K562 (cell line): ENCODE measurements at regions not wholly inside any gene's neighbourhood (a gene's known extent, or its start where the extent isn't known, plus 50 kb on each side); places are given as distances from the start of the nearest gene placed in this dataset.
A peak's percentile ranks its signal among the peaks of the same experiment; 100 is the strongest.

Source experiments
- CBX3 ChIP-seq, 2 experiments: IDR thresholded peaks; 1 replicate in 1 of 2; 2 replicates in 1 of 2; pipeline ENCODE4 v1.6.1; 2012; ENCODE audit warnings: inconsistent platforms in 2 of 2, low read length in 2 of 2, borderline replicate concordance in 1 of 2, control low read depth in 1 of 2
- E2F5 ChIP-seq: sonication (generic); formaldehyde crosslinking; IDR thresholded peaks from 2 replicates; pipeline ENCODE4 v1.8.0; 2022; ENCODE audit warnings: mild to moderate bottlenecking, missing genetic modification reagents
- HOXB6 ChIP-seq: fragments of 250-450 bp; sonication (Bioruptor Pico); IDR thresholded peaks from 2 replicates; pipeline ENCODE4 v1.5.1; 2022; ENCODE audit warnings: mild to moderate bottlenecking, borderline replicate concordance
- MED1 ChIP-seq: sonication (generic); formaldehyde crosslinking; IDR thresholded peaks from 2 replicates; pipeline ENCODE4 v1.8.1; 2023; ENCODE audit warnings: missing genetic modification reagents, borderline replicate concordance
- MEIS2 ChIP-seq: fragments of 450-650 bp; IDR thresholded peaks from 2 replicates; pipeline ENCODE4 v1.6.1; 2014; ENCODE audit warnings: mild to moderate bottlenecking; ENCODE audit not compliant: partially characterized antibody
- NCOA6 ChIP-seq: fragments of 450-650 bp; IDR thresholded peaks from 2 replicates; pipeline ENCODE4 v1.6.1; 2017; ENCODE audit warnings: mild to moderate bottlenecking
- PML ChIP-seq: IDR thresholded peaks from 2 replicates; pipeline ENCODE4 v1.6.1; 2012; ENCODE audit warnings: low read length, inconsistent platforms
- POLR2AphosphoS5 ChIP-seq: IDR thresholded peaks from 2 replicates; pipeline ENCODE4 v1.6.1; 2011; ENCODE audit warnings: mild to moderate bottlenecking, low read depth, low read length, moderate library complexity; ENCODE audit not compliant: control insufficient read depth, insufficient read depth
- ZFP30 ChIP-seq: fragments of 250-450 bp; sonication (Bioruptor Pico); IDR thresholded peaks from 2 replicates; pipeline ENCODE4 v1.8.0; 2022; ENCODE audit warnings: moderate library complexity, mild to moderate bottlenecking, inconsistent platforms, borderline replicate concordance
- ZNF184 ChIP-seq: sonication (generic); formaldehyde crosslinking; IDR thresholded peaks from 2 replicates; pipeline ENCODE4 v1.5.0; 2020; ENCODE audit warnings: missing genetic modification reagents
- ZNF282 ChIP-seq: sonication (generic); formaldehyde crosslinking; IDR thresholded peaks from 2 replicates; pipeline ENCODE4 v1.8.1; 2023; ENCODE audit warnings: missing genetic modification reagents
- ZNF764 ChIP-seq: fragments of 250-450 bp; sonication (Bioruptor Pico); IDR thresholded peaks from 2 replicates; pipeline ENCODE4 v1.4.0; 2020; ENCODE audit warnings: low read depth, mild to moderate bottlenecking, moderate library complexity
- TF ChIP-seq, protein P1 (sequence below): fragments of 450-650 bp; IDR thresholded peaks from 2 replicates; pipeline ENCODE4 v1.6.1; 2016; ENCODE audit warnings: mild to moderate bottlenecking, moderate library complexity

GRCh38 chr12:92403210-92404175 lies 257.8 kb upstream of the BTG1 start (continued):
- TF ChIP-seq, protein P1, sequence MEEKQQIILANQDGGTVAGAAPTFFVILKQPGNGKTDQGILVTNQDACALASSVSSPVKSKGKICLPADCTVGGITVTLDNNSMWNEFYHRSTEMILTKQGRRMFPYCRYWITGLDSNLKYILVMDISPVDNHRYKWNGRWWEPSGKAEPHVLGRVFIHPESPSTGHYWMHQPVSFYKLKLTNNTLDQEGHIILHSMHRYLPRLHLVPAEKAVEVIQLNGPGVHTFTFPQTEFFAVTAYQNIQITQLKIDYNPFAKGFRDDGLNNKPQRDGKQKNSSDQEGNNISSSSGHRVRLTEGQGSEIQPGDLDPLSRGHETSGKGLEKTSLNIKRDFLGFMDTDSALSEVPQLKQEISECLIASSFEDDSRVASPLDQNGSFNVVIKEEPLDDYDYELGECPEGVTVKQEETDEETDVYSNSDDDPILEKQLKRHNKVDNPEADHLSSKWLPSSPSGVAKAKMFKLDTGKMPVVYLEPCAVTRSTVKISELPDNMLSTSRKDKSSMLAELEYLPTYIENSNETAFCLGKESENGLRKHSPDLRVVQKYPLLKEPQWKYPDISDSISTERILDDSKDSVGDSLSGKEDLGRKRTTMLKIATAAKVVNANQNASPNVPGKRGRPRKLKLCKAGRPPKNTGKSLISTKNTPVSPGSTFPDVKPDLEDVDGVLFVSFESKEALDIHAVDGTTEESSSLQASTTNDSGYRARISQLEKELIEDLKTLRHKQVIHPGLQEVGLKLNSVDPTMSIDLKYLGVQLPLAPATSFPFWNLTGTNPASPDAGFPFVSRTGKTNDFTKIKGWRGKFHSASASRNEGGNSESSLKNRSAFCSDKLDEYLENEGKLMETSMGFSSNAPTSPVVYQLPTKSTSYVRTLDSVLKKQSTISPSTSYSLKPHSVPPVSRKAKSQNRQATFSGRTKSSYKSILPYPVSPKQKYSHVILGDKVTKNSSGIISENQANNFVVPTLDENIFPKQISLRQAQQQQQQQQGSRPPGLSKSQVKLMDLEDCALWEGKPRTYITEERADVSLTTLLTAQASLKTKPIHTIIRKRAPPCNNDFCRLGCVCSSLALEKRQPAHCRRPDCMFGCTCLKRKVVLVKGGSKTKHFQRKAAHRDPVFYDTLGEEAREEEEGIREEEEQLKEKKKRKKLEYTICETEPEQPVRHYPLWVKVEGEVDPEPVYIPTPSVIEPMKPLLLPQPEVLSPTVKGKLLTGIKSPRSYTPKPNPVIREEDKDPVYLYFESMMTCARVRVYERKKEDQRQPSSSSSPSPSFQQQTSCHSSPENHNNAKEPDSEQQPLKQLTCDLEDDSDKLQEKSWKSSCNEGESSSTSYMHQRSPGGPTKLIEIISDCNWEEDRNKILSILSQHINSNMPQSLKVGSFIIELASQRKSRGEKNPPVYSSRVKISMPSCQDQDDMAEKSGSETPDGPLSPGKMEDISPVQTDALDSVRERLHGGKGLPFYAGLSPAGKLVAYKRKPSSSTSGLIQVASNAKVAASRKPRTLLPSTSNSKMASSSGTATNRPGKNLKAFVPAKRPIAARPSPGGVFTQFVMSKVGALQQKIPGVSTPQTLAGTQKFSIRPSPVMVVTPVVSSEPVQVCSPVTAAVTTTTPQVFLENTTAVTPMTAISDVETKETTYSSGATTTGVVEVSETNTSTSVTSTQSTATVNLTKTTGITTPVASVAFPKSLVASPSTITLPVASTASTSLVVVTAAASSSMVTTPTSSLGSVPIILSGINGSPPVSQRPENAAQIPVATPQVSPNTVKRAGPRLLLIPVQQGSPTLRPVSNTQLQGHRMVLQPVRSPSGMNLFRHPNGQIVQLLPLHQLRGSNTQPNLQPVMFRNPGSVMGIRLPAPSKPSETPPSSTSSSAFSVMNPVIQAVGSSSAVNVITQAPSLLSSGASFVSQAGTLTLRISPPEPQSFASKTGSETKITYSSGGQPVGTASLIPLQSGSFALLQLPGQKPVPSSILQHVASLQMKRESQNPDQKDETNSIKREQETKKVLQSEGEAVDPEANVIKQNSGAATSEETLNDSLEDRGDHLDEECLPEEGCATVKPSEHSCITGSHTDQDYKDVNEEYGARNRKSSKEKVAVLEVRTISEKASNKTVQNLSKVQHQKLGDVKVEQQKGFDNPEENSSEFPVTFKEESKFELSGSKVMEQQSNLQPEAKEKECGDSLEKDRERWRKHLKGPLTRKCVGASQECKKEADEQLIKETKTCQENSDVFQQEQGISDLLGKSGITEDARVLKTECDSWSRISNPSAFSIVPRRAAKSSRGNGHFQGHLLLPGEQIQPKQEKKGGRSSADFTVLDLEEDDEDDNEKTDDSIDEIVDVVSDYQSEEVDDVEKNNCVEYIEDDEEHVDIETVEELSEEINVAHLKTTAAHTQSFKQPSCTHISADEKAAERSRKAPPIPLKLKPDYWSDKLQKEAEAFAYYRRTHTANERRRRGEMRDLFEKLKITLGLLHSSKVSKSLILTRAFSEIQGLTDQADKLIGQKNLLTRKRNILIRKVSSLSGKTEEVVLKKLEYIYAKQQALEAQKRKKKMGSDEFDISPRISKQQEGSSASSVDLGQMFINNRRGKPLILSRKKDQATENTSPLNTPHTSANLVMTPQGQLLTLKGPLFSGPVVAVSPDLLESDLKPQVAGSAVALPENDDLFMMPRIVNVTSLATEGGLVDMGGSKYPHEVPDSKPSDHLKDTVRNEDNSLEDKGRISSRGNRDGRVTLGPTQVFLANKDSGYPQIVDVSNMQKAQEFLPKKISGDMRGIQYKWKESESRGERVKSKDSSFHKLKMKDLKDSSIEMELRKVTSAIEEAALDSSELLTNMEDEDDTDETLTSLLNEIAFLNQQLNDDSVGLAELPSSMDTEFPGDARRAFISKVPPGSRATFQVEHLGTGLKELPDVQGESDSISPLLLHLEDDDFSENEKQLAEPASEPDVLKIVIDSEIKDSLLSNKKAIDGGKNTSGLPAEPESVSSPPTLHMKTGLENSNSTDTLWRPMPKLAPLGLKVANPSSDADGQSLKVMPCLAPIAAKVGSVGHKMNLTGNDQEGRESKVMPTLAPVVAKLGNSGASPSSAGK: no peak; the same call in 1 of the 2 replicates
- TF ChIP-seq HOXB6 (CRISPR knock-in tag) (no peak), NCOA6 (no peak), CBX3 (IDR thresholded peaks at IDR 0.05; ENCODE audit: borderline replicate concordance in 1 of 2, low read length in 2 of 2) (peak in 1 of 2 experiments; percentile 93; a peak in 2 of 3 replicates), POLR2AphosphoS5 (peak; percentile 99), MED1 (CRISPR knock-in tag) (no peak), ZNF764 (CRISPR knock-in tag) (no peak), MEIS2 (peak; percentile 95), PML (peak; percentile 100), ZNF184 (CRISPR knock-in tag) (no peak), ZNF282 (CRISPR knock-in tag) (no peak), E2F5 (no peak), ZFP30 (CRISPR knock-in tag) (no peak)
